ENCODE measurements at regions not wholly inside any gene's neighbourhood (a gene's known extent, or its start where the extent isn't known, plus 50 kb on each side); places are given as distances from the start of the nearest gene placed in this dataset.
"Not testable (repeated sequence)": the region's sequence is repeated elsewhere in the genome, so short reads cannot be mapped to it uniquely, and the experiment has no call there.

- H3K27ac ChIP-seq (ENCODE audit: low read length); H3K9me3 ChIP-seq (ENCODE audit: control insufficient read depth, insufficient read depth, low read length); H3K4me1 ChIP-seq (ENCODE audit: control insufficient read depth, insufficient read depth, low read length); H3K27me3 ChIP-seq (ENCODE audit: control insufficient read depth, insufficient read depth, low read length); H3K36me3 ChIP-seq (ENCODE audit: control insufficient read depth, insufficient read depth, low read length); DNase-seq (ENCODE audit: low read depth, low spot score): not testable (repeated sequence)
- no CpG with 5 or more reads among the region's 62 CpGs for WGBS (ENCODE audit: insufficient coverage, insufficient read length)
- peak overlapping the region; percentile 40; the same call in 1 of the 2 replicates for H3K4me3 ChIP-seq (ENCODE audit: low read length)
These were observed 66.3 kb downstream of the FAM72C start for GRCh38 chr1:143905214-143906179.

- WGBS (ENCODE audit: insufficient coverage, insufficient read length) = no CpG with 5 or more reads among the region's 12 CpGs
- not testable (repeated sequence) for H3K36me3 ChIP-seq (ENCODE audit: control insufficient read depth, insufficient read depth, low read length); H3K27ac ChIP-seq (ENCODE audit: low read length); DNase-seq (ENCODE audit: low read depth, low spot score); H3K4me3 ChIP-seq (ENCODE audit: low read length); H3K27me3 ChIP-seq (ENCODE audit: control insufficient read depth, insufficient read depth, low read length); H3K9me3 ChIP-seq (ENCODE audit: control insufficient read depth, insufficient read depth, low read length); H3K4me1 ChIP-seq (ENCODE audit: control insufficient read depth, insufficient read depth, low read length)
These were observed 67.2 kb downstream of the FAM72C start for GRCh38 chr1:143904622-143904979.

- not testable (repeated sequence) for H3K27ac ChIP-seq (ENCODE audit: low read length)
- H3K4me3 ChIP-seq (ENCODE audit: low read length) = 0 out of 2 replicates have a peak overlapping the region, but pooled peaks have one; percentile 14
These were observed 67.7 kb downstream of the FAM72C start for GRCh38 chr1:143903899-143904621.

GRCh38 chr1:143896377-143896776 is 75.4 kb downstream of the FAM72C start:
- not testable (repeated sequence) for H3K9me3 ChIP-seq (ENCODE audit: control insufficient read depth, insufficient read depth, low read length); H3K27me3 ChIP-seq (ENCODE audit: control insufficient read depth, insufficient read depth, low read length); H3K4me3 ChIP-seq (ENCODE audit: low read length); H3K36me3 ChIP-seq (ENCODE audit: control insufficient read depth, insufficient read depth, low read length); H3K27ac ChIP-seq (ENCODE audit: low read length); H3K4me1 ChIP-seq (ENCODE audit: control insufficient read depth, insufficient read depth, low read length); DNase-seq (ENCODE audit: low read depth, low spot score)
- WGBS (ENCODE audit: insufficient coverage, insufficient read length) = no CpG with 5 or more reads among the region's 1 CpG

More at GRCh38 chr1:143903899-143904621, 67.7 kb downstream of the FAM72C start:
- H3K36me3 ChIP-seq (ENCODE audit: control insufficient read depth, insufficient read depth, low read length); H3K9me3 ChIP-seq (ENCODE audit: control insufficient read depth, insufficient read depth, low read length); H3K4me1 ChIP-seq (ENCODE audit: control insufficient read depth, insufficient read depth, low read length); DNase-seq (ENCODE audit: low read depth, low spot score); H3K27me3 ChIP-seq (ENCODE audit: control insufficient read depth, insufficient read depth, low read length): not testable (repeated sequence)
- WGBS (ENCODE audit: insufficient coverage, insufficient read length) = no CpG with 5 or more reads among the region's 48 CpGs

GRCh38 chr1:143884932-143885574 is 86.7 kb downstream of the FAM72C start:
- peak overlapping the region; percentile 26; the same call in 1 of the 2 replicates for H3K4me3 ChIP-seq (ENCODE audit: low read length)
- no CpG with 5 or more reads among the region's 53 CpGs for WGBS (ENCODE audit: insufficient coverage, insufficient read length)
- not testable (repeated sequence) for H3K36me3 ChIP-seq (ENCODE audit: control insufficient read depth, insufficient read depth, low read length); DNase-seq (ENCODE audit: low read depth, low spot score); H3K4me1 ChIP-seq (ENCODE audit: control insufficient read depth, insufficient read depth, low read length); H3K9me3 ChIP-seq (ENCODE audit: control insufficient read depth, insufficient read depth, low read length); H3K27ac ChIP-seq (ENCODE audit: low read length); H3K27me3 ChIP-seq (ENCODE audit: control insufficient read depth, insufficient read depth, low read length)

- not testable (repeated sequence) for DNase-seq (ENCODE audit: low read depth, low spot score); H3K27ac ChIP-seq (ENCODE audit: low read length); H3K36me3 ChIP-seq (ENCODE audit: control insufficient read depth, insufficient read depth, low read length); H3K27me3 ChIP-seq (ENCODE audit: control insufficient read depth, insufficient read depth, low read length); H3K9me3 ChIP-seq (ENCODE audit: control insufficient read depth, insufficient read depth, low read length); H3K4me1 ChIP-seq (ENCODE audit: control insufficient read depth, insufficient read depth, low read length)
- H3K4me3 ChIP-seq (ENCODE audit: low read length) = peak overlapping the region; percentile 20; the same call in 1 of the 2 replicates
- no CpG with 5 or more reads among the region's 38 CpGs for WGBS (ENCODE audit: insufficient coverage, insufficient read length)
These were observed 87.3 kb downstream of the FAM72C start for GRCh38 chr1:143884532-143884931.

- not testable (repeated sequence) for H3K36me3 ChIP-seq (ENCODE audit: control insufficient read depth, insufficient read depth, low read length); H3K4me3 ChIP-seq (ENCODE audit: low read length); H3K4me1 ChIP-seq (ENCODE audit: control insufficient read depth, insufficient read depth, low read length); DNase-seq (ENCODE audit: low read depth, low spot score); H3K27me3 ChIP-seq (ENCODE audit: control insufficient read depth, insufficient read depth, low read length); H3K9me3 ChIP-seq (ENCODE audit: control insufficient read depth, insufficient read depth, low read length); H3K27ac ChIP-seq (ENCODE audit: low read length)
- WGBS (ENCODE audit: insufficient coverage, insufficient read length) = no CpG with 5 or more reads among the region's 4 CpGs
These were observed 91.8 kb downstream of the FAM72C start for GRCh38 chr1:143879757-143880536.

GRCh38 chr1:143875947-143876346 is 95.8 kb downstream of the FAM72C start:
- not testable (repeated sequence) for H3K4me1 ChIP-seq (ENCODE audit: control insufficient read depth, insufficient read depth, low read length); H3K27ac ChIP-seq (ENCODE audit: low read length); H3K9me3 ChIP-seq (ENCODE audit: control insufficient read depth, insufficient read depth, low read length); DNase-seq (ENCODE audit: low read depth, low spot score); H3K27me3 ChIP-seq (ENCODE audit: control insufficient read depth, insufficient read depth, low read length); H3K4me3 ChIP-seq (ENCODE audit: low read length); H3K36me3 ChIP-seq (ENCODE audit: control insufficient read depth, insufficient read depth, low read length)
- no CpG with 5 or more reads among the region's 5 CpGs for WGBS (ENCODE audit: insufficient coverage, insufficient read length)

- not testable (repeated sequence) for H3K27ac ChIP-seq (ENCODE audit: low read length); H3K4me3 ChIP-seq (ENCODE audit: low read length); H3K27me3 ChIP-seq (ENCODE audit: control insufficient read depth, insufficient read depth, low read length); DNase-seq (ENCODE audit: low read depth, low spot score); H3K4me1 ChIP-seq (ENCODE audit: control insufficient read depth, insufficient read depth, low read length); H3K9me3 ChIP-seq (ENCODE audit: control insufficient read depth, insufficient read depth, low read length); H3K36me3 ChIP-seq (ENCODE audit: control insufficient read depth, insufficient read depth, low read length)
- WGBS (ENCODE audit: insufficient coverage, insufficient read length) = no CpG with 5 or more reads among the region's 2 CpGs
These were observed 97.2 kb downstream of the FAM72C start for GRCh38 chr1:143874625-143875024.

- H3K4me1 ChIP-seq (ENCODE audit: control insufficient read depth, insufficient read depth, low read length); H3K4me3 ChIP-seq (ENCODE audit: low read length); H3K27ac ChIP-seq (ENCODE audit: low read length); H3K9me3 ChIP-seq (ENCODE audit: control insufficient read depth, insufficient read depth, low read length); H3K27me3 ChIP-seq (ENCODE audit: control insufficient read depth, insufficient read depth, low read length); H3K36me3 ChIP-seq (ENCODE audit: control insufficient read depth, insufficient read depth, low read length); DNase-seq (ENCODE audit: low read depth, low spot score): not testable (repeated sequence)
- no CpG with 5 or more reads among the region's 5 CpGs for WGBS (ENCODE audit: insufficient coverage, insufficient read length)
These were observed 98.1 kb downstream of the FAM72C start for GRCh38 chr1:143873650-143874049.

Measured in iPS DF 6.9 (cell line).